SH-SY5Y (cell line): ENCODE measurements at regions not wholly inside any gene's neighbourhood (a gene's known extent, or its start where the extent isn't known, plus 50 kb on each side); places are given as distances from the start of the nearest gene placed in this dataset.

Experiments
- GATA2 ChIP-seq: IDR thresholded peaks from 2 replicates; pipeline ENCODE4 v1.6.1; 2011; ENCODE audit warnings: mild to moderate bottlenecking, low read depth, low read length
- GATA3 ChIP-seq: IDR thresholded peaks from 2 replicates; pipeline ENCODE4 v1.6.1; 2011; ENCODE audit warnings: low read depth, mild to moderate bottlenecking, low read length, moderate library complexity

- TF ChIP-seq GATA3 (no peak), GATA2 (no peak)
Observed at GRCh38 chr6:96721227-96721626, 116.0 kb downstream of the GPR63 start.
